ENCODE measurements at regions not wholly inside any gene's neighbourhood (a gene's known extent, or its start where the extent isn't known, plus 50 kb on each side); places are given as distances from the start of the nearest gene placed in this dataset.

- intact Hi-C loops (cut with micrococcal nuclease): no loop called here
- 1% methylated on average over 5 of the region's 5 CpGs for WGBS (ENCODE audit: insufficient coverage, low coverage, missing lambda C conversion rate)
- DNase-seq (ENCODE audit: extremely low read depth in 1 of 4, low spot score in 3 of 4) (no peak), FAIRE-seq (no peak), ATAC-seq (no peak)
- no peaks in the 10 kb centered on the region for H3K9me3 ChIP-seq (replicated peaks; ENCODE audit: control insufficient read depth, insufficient read depth, low read depth, low read length)
- no peak overlapping the region for H3K4me2 ChIP-seq (ENCODE audit: insufficient read depth, low read length)
- no peaks in the 10 kb centered on the region for H3K4me1 ChIP-seq (replicated peaks in 1 of 2; ENCODE audit: control insufficient read depth in 2 of 2, insufficient read depth in 2 of 2, low read length in 2 of 2)
- H3K27ac ChIP-seq (ENCODE audit: extremely low read depth, low read depth, low read length): no peak overlapping the region
- POLR2A ChIA-PET: no interaction called here
- no peak overlapping the region for H3K9ac ChIP-seq (ENCODE audit: insufficient read depth in 1 of 2, low read depth in 2 of 2, low read length in 2 of 2)
- BruUV-seq (replicated peaks): no TSS peak
- no peaks in the 10 kb centered on the region for H3K79me2 ChIP-seq (ENCODE audit: control insufficient read depth, insufficient read depth, low read length)
- no peaks in the 10 kb centered on the region for H4K20me1 ChIP-seq (replicated peaks; ENCODE audit: control insufficient read depth, insufficient read depth, low read length)
- H3K9me1 ChIP-seq (ENCODE audit: control insufficient read depth, insufficient read depth, low read length): no peaks in the 10 kb centered on the region
- TF ChIP-seq TBL1XR1 (IDR thresholded peaks at IDR 0.05; ENCODE audit: low read length in 2 of 2) (no peak), HDAC8 (tag; IDR thresholded peaks at IDR 0.05) (no peak), RHOXF2B (CRISPR knock-in tag; conservative IDR thresholded peaks at IDR 0.05) (no peak)
- CTCF ChIA-PET (ENCODE audit: low intra/inter-chr PET ratio): no interaction called here
- no peaks in the 10 kb centered on the region; a peak in 1 of 5 replicates for H3K27me3 ChIP-seq (ENCODE audit: control insufficient read depth in 2 of 2, insufficient read depth in 2 of 2, low read length in 2 of 2)
- H2AFZ ChIP-seq (ENCODE audit: low read depth, low read length): no peak overlapping the region
- H3K4me3 ChIP-seq: no peak overlapping the region
- H3K36me3 ChIP-seq (ENCODE audit: control insufficient read depth, insufficient read depth, low read length): no peaks in the 10 kb centered on the region
- in situ Hi-C loops (cut with MboI): no loop called here
Observed at GRCh38 chr2:118557016-118557415, 290.4 kb downstream of the EN1 start.

DNA sequence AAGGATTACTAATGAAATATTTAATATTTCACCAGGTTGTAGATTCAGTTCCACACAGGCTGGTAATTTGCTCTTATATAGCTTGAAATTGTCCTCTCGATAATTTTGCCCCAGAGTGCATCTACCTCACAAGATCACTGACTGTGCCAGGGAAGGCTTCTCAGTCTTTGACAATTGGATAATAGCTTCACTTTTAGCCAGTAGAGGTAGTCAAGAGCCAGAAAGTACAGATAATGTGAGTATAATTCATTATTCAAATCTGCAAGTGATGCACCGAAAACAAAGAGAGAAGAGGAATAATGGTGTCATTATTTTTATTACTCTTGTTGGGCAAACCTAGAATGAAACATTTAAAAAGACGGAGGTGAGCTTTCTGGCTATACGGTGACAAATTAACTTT, 292.8 kb downstream of the EN1 start:
- FAIRE-seq: no peak
- TF ChIP-seq RAD21 (CRISPR knock-in tag; conservative IDR thresholded peaks at IDR 0.05 in 1 of 2, IDR thresholded peaks at IDR 0.05 in 1 of 2): peak in 1 of 2 experiments; percentile 22; a peak in 1 of 4 replicates
- TF ChIP-seq YBX1 (IDR thresholded peaks at IDR 0.05): no peak
- TF ChIP-seq, protein P1, sequence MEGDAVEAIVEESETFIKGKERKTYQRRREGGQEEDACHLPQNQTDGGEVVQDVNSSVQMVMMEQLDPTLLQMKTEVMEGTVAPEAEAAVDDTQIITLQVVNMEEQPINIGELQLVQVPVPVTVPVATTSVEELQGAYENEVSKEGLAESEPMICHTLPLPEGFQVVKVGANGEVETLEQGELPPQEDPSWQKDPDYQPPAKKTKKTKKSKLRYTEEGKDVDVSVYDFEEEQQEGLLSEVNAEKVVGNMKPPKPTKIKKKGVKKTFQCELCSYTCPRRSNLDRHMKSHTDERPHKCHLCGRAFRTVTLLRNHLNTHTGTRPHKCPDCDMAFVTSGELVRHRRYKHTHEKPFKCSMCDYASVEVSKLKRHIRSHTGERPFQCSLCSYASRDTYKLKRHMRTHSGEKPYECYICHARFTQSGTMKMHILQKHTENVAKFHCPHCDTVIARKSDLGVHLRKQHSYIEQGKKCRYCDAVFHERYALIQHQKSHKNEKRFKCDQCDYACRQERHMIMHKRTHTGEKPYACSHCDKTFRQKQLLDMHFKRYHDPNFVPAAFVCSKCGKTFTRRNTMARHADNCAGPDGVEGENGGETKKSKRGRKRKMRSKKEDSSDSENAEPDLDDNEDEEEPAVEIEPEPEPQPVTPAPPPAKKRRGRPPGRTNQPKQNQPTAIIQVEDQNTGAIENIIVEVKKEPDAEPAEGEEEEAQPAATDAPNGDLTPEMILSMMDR (IDR thresholded peaks at IDR 0.05 in 2 of 3, conservative IDR thresholded peaks at IDR 0.05 in 1 of 3; ENCODE audit: insufficient read depth in 2 of 3, low read depth in 1 of 3, low read length in 3 of 3): peak in 2 of 3 experiments; percentile 5 to 42; a peak in 2 of 6 replicates
- Histone ChIP-seq H3K4me1 (replicated peaks in 1 of 2; ENCODE audit: control insufficient read depth in 2 of 2, insufficient read depth in 2 of 2, low read length in 2 of 2) (no peaks in the 10 kb centered on the region), H3K36me3 (ENCODE audit: control insufficient read depth, insufficient read depth, low read length) (no peaks in the 10 kb centered on the region), H3K4me2 (ENCODE audit: insufficient read depth, low read length) (no peak overlapping the region), H4K20me1 (replicated peaks; ENCODE audit: control insufficient read depth, insufficient read depth, low read length) (no peaks in the 10 kb centered on the region), H3K9me1 (ENCODE audit: control insufficient read depth, insufficient read depth, low read length) (no peaks in the 10 kb centered on the region), H3K4me3 (no peak overlapping the region), H3K27ac (ENCODE audit: extremely low read depth, low read depth, low read length) (no peak overlapping the region), H3K9ac (ENCODE audit: insufficient read depth in 1 of 2, low read depth in 2 of 2, low read length in 2 of 2) (no peak overlapping the region), H3K79me2 (ENCODE audit: control insufficient read depth, insufficient read depth, low read length) (no peaks in the 10 kb centered on the region), H3K27me3 (ENCODE audit: control insufficient read depth in 2 of 2, insufficient read depth in 2 of 2, low read length in 2 of 2) (no peaks in the 10 kb centered on the region), H2AFZ (ENCODE audit: low read depth, low read length) (no peak overlapping the region), H3K9me3 (replicated peaks; ENCODE audit: control insufficient read depth, insufficient read depth, low read depth, low read length) (no peaks in the 10 kb centered on the region)
- no TSS peak for BruUV-seq (replicated peaks)
- in situ Hi-C loops (cut with MboI): no loop called here
- WGBS (ENCODE audit: insufficient coverage, low coverage, missing lambda C conversion rate): 1% methylated on average over 4 of the region's 4 CpGs
- ChIA-PET CTCF (ENCODE audit: low intra/inter-chr PET ratio) (no interaction called here), POLR2A (no interaction called here)
- DNase-seq (ENCODE audit: extremely low read depth in 1 of 4, low spot score in 3 of 4): peak in 2 of 4 experiments; percentile 15 to 20
- ATAC-seq: no peak
- intact Hi-C loops (cut with micrococcal nuclease): no loop called here

All from K562 (cell line).